ENCODE measurements at regions not wholly inside any gene's neighbourhood (a gene's known extent, or its start where the extent isn't known, plus 50 kb on each side); places are given as distances from the start of the nearest gene placed in this dataset.
A peak's percentile ranks its signal among the peaks of the same experiment; 100 is the strongest.

DNA sequence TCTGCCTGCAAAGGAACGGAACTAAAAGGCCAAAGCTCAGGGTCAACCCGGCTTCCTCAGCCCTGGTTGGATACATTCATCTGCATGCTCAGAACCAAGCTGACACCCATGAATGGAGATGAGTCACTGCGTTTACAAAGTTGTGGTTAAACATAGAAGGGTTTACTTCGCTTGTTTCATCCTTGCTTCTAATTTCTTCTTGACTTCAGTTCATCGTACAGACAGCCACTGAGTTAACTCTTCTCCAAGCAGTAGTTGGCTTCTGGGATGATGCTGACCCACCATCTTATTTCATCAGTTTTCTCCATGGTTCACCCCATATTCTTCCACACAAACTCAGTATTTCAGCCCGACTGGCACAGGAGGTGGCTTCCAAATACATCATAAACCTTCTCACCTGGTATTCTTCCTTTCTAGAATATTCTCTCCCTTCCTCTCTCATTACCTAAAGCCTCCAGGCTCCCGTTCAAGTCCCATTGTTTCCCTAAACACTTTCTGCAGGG, 166.3 kb upstream of the RNF32 start:
- no peak for DNase-seq

DNA sequence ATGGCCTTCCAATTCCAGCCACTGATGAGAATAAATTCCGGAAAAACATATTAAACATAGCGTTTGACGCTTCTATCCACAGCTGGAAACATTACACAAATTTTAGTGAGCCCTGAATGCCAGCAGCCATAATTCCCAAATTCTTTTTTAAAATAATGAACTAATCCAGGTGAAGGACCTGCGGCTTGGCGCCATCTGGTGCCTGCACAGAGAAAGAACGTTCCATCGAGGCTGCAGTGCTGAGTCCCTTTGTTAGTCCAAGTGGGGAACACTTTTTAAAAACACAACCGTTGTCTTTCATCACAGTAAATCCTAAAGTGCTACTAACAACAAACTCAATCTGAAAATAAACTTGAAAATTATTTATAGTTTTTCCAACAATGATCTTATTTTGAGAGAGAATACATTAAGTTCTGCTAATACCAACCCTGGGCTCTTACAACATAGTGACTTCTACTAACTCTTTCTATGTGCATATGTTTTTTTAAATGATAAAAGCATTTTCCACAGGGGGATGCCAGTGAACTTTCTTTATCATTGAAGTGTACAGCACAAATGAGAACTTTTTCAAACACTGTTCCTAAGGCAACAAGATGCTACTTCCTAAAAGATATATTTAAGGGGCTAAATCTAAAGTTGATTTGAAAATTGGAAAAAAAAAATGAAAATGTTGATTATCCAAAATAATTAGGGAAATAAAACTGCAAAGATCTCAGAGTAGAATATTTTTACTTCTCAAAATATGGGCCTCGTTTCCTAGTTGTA, 166.9 kb upstream of the RNF32 start:
- DNase-seq = peak in 1 of 2 experiments; percentile 13

GRCh38 chr7:156472267-156472666, 168.3 kb upstream of the RNF32 start:
- no peak for DNase-seq

DNA sequence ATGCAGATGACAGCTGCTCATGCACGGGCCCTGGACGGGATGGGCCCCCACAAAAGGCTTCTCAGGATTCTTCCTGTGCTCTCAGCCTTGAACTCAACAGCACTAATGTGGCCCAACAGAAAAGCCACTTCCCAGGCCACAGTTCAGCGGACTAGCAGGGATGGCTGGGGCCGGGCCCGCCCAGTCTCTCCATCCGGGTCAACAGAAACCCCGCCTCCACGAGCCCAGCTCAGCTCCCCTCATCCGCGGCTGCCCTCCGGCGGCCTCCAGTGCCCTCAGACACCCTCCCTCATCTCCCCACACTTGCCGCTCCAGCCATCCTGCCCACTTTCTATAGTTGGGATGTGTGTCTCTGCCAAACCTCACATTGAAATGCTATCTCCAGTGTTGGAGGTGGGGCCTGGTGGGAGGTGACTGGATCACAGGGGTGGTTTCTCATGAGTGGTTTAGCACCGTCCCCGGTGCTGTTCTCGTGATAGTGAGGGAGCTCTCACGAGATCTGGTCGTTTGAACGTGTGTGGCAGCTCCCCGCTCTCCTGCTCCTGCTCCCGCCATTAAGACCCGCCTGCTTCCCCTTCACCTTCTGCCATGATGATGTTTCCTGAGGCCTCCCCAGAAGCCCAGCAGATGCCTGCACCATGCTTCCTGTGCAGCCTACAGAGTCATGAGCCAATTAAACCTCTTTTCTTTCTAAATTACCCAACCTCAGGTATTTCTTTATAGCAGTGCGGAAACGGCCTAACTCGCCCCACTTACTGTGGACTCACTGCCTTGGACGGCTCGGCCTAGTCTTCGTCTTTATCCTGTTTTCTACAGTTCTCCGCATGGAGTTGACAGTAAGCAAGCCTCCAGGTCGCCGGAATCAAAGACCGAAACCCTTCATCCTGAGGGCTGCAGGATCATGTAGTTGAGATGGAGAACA, 169.9 kb upstream of the RNF32 start:
- no peak for DNase-seq

- no peak for DNase-seq
Measured at GRCh38 chr7:156466955-156467625, 173.5 kb upstream of the RNF32 start.

- DNase-seq = no peak
Measured at GRCh38 chr7:156466272-156466671, 174.3 kb upstream of the RNF32 start.

DNA sequence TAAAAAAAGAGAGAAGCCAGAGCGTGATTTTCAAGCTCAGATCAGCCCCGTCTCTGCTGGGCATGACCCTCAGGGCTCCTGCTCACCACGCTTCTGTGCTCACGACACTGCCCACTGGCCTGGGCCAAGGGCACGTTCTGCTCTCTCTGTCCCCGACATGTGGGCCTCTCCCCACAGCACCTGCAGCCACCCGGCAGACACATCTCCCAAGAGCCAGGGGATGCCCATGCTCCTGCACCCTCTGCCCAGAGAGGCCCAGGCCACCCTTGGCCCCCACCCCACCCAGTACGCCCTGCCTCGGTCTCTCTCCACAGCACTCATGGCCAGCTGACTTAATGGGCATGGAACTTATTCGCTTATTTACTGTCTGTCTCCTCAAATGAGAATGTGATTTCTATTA, 175.4 kb upstream of the RNF32 start:
- no peak for DNase-seq

- DNase-seq = no peak
Measured at GRCh38 chr7:156464339-156464738, 176.2 kb upstream of the RNF32 start.

GRCh38 chr7:156463280-156463679, 177.3 kb upstream of the RNF32 start:
- DNase-seq = no peak

GRCh38 chr7:156461881-156462665, 178.5 kb upstream of the RNF32 start:
- DNase-seq = no peak

DNA sequence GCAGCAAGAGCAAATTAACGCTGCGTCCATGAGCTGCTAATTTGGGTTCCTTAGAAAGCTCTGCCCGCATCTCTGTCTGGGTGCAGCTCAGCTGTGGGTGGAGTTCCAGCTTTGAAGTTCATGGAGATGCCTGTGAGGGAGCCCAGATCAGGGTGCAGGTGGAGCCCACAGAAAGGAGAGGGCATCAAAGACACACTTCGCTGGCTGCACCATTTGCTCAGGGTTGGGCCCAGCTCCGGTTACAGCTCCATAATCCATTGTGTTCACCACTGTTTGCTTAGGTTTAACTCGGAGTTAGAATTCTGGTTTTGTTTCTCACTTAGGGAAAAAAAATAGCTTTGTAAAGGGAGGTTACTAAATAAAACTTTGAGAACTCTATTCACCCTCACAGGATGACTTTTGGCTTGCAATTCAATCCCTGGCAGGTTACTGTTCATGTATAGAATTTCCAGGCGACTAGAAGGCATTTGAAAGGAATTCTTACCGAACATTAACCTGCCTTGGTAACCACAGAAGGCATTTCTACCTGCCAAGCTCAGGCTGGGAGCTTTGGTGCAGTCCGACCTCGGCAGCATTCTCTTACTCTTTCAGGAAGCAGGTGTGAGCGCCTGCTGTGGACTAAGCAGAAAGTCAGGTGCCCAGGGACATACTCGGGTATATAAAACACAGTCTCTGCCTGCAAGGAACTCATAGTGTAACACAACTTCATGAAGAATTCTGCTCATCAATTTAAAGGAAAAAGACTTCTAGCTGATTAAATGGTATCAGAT, 179.5 kb upstream of the RNF32 start:
- no peak for DNase-seq

- no peak for DNase-seq
Measured at GRCh38 chr7:156459582-156459981, 181.0 kb upstream of the RNF32 start.

DNA sequence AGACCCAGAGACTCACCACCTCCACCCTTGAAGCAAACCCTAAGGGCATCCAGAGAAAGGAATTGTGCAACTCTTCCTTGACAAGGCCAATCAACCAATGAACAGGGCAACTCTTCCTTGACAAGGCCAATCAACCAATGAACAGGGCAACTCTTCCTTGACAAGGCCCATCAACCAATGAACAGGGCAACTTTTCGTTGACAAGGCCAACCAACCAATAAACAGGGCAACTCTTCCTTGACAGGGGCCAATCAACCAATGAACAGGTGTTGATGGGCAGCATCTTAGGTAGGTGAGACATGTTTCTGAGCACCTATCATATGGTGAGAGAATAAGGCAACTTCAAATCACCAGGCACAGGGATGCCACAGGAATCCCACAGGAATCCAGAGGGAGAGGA, 181.5 kb upstream of the RNF32 start:
- DNase-seq = no peak

- DNase-seq = no peak
Measured at GRCh38 chr7:156458011-156458410, 182.6 kb upstream of the RNF32 start.

GRCh38 chr7:156456503-156457115, 184.0 kb upstream of the RNF32 start:
- DNase-seq = no peak

- no peak for DNase-seq
Measured at GRCh38 chr7:156456032-156456431, 184.5 kb upstream of the RNF32 start.

GRCh38 chr7:156450473-156450872, 190.1 kb upstream of the RNF32 start:
- no peak for DNase-seq

DNA sequence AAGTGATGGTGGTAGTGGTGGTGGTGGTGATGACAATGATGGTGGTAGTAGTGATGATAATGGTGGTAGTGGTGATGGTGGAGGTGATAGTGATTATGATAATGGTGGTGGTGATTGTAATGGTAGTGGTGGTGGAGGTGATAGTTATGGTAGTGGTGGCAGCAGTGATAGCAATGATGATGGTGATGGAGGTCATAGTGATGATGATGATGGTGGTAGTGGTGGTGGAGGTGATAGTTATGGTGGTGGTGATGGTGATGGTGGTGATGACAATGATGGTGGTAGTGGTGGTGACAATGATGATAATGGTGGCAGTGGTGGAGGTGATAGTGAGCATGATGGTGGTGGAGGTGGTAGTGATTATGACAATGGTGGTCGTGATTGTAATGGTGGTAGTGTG, 191.7 kb upstream of the RNF32 start:
- DNase-seq = no peak

DNA sequence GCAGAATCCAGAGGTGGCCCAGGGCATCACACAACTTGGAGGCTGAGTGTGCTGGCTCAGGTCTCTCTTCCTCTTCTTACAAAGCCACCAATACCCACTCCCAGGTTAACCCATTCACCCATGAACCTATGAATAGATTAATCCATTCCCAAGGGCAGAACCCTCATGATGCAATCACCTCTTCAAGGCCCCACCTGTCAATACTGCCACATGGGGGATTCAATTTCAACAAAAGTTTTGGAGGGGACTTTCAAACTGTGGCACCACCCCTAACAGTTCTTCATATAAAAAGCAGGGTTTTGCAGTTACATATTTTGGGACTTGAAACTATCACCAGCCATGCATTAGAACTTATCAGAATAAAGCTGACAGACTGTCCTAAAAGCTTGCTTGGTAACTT, 193.6 kb upstream of the RNF32 start:
- DNase-seq = no peak

- DNase-seq = no peak
Measured at GRCh38 chr7:156445997-156446761, 194.4 kb upstream of the RNF32 start.
